A549 (cell line): ENCODE measurements at regions not wholly inside any gene's neighbourhood (a gene's known extent, or its start where the extent isn't known, plus 50 kb on each side); places are given as distances from the start of the nearest gene placed in this dataset.

ENCODE experiments used
- ELK1 ChIP-seq: fragments of 150-350 bp; IDR thresholded peaks from 2 replicates; pipeline ENCODE4 v1.6.1; 2014; ENCODE audit warnings: low read depth, mild to moderate bottlenecking, low read length
- HDAC2 ChIP-seq: fragments of 200-600 bp; sonication (generic); IDR thresholded peaks from 2 replicates; pipeline ENCODE4 v1.6.1; 2016
- HOXA7 ChIP-seq: fragments of 250-450 bp; sonication (Bioruptor Pico); IDR thresholded peaks from 2 replicates; pipeline ENCODE4 v1.5.0; 2020; ENCODE audit warnings: mild to moderate bottlenecking, moderate library complexity
- HOXB13 ChIP-seq: fragments of 250-450 bp; sonication (Bioruptor Pico); IDR thresholded peaks from 2 replicates; pipeline ENCODE4 v1.5.0; 2020; ENCODE audit warnings: low read depth, mild to moderate bottlenecking, moderate library complexity
- KDM1A ChIP-seq: fragments of 200-600 bp; sonication (generic); IDR thresholded peaks from 2 replicates; pipeline ENCODE4 v1.6.1; 2016; ENCODE audit warnings: low read depth, mild to moderate bottlenecking
- SMC3 ChIP-seq: fragments of >200 bp; sonication (Bioruptor Twin); formaldehyde crosslinking; IDR thresholded peaks from 3 replicates; pipeline ENCODE4 v1.6.1; 2018; ENCODE audit warnings: inconsistent platforms
- USF2 ChIP-seq: fragments of 450-650 bp; IDR thresholded peaks from 2 replicates; pipeline ENCODE4 v1.6.1; 2014; ENCODE audit warnings: antibody characterized with exemption
- ZFP36 ChIP-seq: fragments of 450-650 bp; IDR thresholded peaks from 2 replicates; pipeline ENCODE4 v1.6.1; 2014; ENCODE audit warnings: borderline replicate concordance; ENCODE audit not compliant: partially characterized antibody
- TF ChIP-seq, protein P1 (sequence below): fragments of >200 bp; sonication (Bioruptor Twin); formaldehyde crosslinking; IDR thresholded peaks from 3 replicates; pipeline ENCODE4 v1.5.1; 2016

- TF ChIP-seq, protein P1, sequence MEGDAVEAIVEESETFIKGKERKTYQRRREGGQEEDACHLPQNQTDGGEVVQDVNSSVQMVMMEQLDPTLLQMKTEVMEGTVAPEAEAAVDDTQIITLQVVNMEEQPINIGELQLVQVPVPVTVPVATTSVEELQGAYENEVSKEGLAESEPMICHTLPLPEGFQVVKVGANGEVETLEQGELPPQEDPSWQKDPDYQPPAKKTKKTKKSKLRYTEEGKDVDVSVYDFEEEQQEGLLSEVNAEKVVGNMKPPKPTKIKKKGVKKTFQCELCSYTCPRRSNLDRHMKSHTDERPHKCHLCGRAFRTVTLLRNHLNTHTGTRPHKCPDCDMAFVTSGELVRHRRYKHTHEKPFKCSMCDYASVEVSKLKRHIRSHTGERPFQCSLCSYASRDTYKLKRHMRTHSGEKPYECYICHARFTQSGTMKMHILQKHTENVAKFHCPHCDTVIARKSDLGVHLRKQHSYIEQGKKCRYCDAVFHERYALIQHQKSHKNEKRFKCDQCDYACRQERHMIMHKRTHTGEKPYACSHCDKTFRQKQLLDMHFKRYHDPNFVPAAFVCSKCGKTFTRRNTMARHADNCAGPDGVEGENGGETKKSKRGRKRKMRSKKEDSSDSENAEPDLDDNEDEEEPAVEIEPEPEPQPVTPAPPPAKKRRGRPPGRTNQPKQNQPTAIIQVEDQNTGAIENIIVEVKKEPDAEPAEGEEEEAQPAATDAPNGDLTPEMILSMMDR: no peak
- TF ChIP-seq KDM1A (no peak), USF2 (no peak), ZFP36 (no peak), ELK1 (no peak), HDAC2 (no peak), HOXA7 (CRISPR knock-in tag) (no peak), HOXB13 (CRISPR knock-in tag) (no peak), SMC3 (no peak)
These were observed 471.7 kb downstream of the GASK1B start for GRCh38 chr4:157700898-157701694.
